LNCaP clone FGC (cell line): ENCODE measurements at regions not wholly inside any gene's neighbourhood (a gene's known extent, or its start where the extent isn't known, plus 50 kb on each side); places are given as distances from the start of the nearest gene placed in this dataset.

Source experiments
- DNase-seq: peaks from one replicate; pipeline ENCODE4 v3.0.0-alpha.2; 2011; ENCODE audit warnings: low read depth
- H3K4me3 ChIP-seq: 2 replicates; pipeline ENCODE4 v1.5.1; 2011; ENCODE audit warnings: mild to moderate bottlenecking, low read depth, low read length, control low read depth
- CTCF ChIP-seq: IDR thresholded peaks from 2 replicates; pipeline ENCODE4 v1.5.1; 2012; ENCODE audit warnings: mild to moderate bottlenecking; ENCODE audit not compliant: control insufficient read depth, insufficient read depth; ENCODE audit errors: extremely low read depth

GRCh38 chr11:115017529-115017928, 339.2 kb downstream of the NXPE2 start:
- TF ChIP-seq CTCF: no peak
- no peak for DNase-seq
- no peak overlapping the region for H3K4me3 ChIP-seq

GRCh38 chr11:115030166-115030565, 351.8 kb downstream of the NXPE2 start:
- no peak for DNase-seq
- TF ChIP-seq CTCF: no peak
- no peak overlapping the region for H3K4me3 ChIP-seq

- DNase-seq: no peak
- TF ChIP-seq CTCF: no peak
- no peak overlapping the region for H3K4me3 ChIP-seq
Measured at GRCh38 chr11:115036406-115037180, 358.3 kb downstream of the NXPE2 start.

GRCh38 chr11:115042002-115042401, 363.7 kb downstream of the NXPE2 start:
- no peak overlapping the region for H3K4me3 ChIP-seq
- TF ChIP-seq CTCF: no peak
- DNase-seq: no peak

GRCh38 chr11:115047631-115048030, 369.3 kb downstream of the NXPE2 start:
- H3K4me3 ChIP-seq: no peak overlapping the region
- TF ChIP-seq CTCF: no peak
- no peak for DNase-seq

GRCh38 chr11:115049796-115050195, 371.5 kb downstream of the NXPE2 start:
- no peak overlapping the region for H3K4me3 ChIP-seq
- no peak for TF ChIP-seq CTCF
- no peak for DNase-seq

GRCh38 chr11:115050756-115051155, 372.4 kb downstream of the NXPE2 start:
- no peak for TF ChIP-seq CTCF
- H3K4me3 ChIP-seq: no peak overlapping the region
- DNase-seq: no peak
